ENCODE measurements at regions not wholly inside any gene's neighbourhood (a gene's known extent, or its start where the extent isn't known, plus 50 kb on each side); places are given as distances from the start of the nearest gene placed in this dataset.
"Not testable (repeated sequence)": the region's sequence is repeated elsewhere in the genome, so short reads cannot be mapped to it uniquely, and the experiment has no call there.

DNA sequence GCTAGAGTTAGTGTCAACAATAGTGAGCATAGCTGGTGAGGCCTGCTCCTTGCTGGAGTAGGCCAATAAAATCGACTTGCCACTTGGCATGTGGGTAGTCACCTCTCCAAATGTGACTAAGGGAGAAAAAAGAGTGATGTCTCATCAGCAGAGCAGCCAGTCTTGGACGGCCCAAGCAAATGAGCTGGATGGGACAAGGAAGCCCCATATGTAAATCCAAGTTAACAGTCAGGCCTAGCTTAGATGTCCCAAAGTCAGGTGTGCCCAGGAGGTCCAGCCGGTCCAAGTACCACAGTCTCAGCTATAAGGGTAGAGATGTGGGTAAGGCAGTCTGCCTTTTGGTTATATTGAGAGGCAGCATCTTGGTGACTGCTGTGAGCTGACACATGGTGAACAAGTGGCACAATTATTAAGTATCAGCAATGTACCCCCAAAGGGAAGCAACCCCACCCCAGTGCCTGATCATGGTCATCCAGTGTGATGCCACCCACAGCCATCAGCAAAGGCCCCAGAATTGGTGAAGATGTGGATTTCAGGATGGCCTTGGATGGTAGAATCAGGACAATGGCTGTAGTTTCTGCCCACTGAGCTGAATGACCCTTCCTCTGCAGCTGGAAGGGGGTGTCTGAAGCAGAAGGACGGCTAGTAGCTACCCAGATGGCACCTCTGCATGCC is 83.4 kb downstream of the TNFRSF13B start:
- DNase-seq (ENCODE audit: low spot score), result no peak

DNA sequence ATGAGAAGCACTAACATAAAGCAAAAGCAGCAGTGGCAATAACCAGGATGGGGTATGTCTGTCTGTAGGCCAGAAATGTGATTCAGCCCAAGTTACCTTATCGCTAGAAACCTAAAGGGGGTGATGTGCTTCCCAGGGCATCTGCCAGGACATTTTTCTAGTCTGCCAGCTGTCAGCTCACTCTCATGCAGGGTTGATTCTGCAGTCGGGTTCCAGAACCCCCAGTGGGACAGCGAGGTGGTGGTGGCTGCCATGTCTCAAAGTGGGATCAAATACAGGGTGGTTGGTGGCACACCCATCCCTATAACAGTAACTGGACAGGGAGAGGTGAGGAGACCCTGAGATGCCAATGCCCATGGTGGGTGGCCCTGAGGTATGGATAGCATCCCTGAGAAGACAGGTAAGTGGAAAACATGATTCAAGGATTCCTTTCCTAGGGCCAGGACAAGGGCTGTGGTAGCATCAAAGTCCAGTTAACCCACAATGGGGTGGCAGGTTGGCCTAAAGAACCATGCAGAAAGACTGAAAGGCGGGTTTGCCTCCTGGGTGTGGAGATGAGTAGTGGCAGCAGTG is 84.3 kb downstream of the TNFRSF13B start:
- DNase-seq (ENCODE audit: low spot score), result no peak

DNA sequence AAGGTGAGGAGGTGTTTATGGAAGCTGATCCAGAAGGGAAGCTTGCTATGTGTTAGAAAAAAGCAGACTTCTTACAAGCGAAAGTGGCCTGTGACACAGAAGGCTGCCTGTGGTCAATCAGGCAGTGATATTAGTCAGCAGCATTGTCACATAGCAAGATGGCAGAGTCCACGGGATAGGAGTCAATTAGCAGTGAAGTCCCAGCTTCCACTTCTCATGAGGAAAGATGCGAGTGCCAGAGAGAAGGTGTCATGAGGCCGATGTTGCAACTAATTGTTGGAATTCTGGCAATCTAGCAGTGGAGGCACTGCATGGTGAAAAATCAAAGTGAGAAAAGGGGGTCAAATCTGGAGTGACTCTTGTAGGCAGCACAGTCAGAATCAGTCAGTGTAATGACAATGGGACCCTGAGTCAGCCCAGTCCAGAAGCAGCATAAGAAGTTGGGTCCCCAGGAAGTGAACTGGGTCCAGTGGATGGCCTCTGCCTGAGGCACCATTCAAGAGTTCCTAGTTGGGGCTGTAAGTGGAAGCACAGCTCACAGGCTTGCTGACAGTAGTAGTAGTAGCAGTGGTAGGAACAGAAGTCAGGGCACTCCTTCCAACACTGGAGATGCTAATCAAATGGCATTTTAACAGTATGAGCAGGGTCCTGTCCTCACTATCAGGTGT is 85.1 kb downstream of the TNFRSF13B start:
- DNase-seq (ENCODE audit: low spot score), result no peak

DNA sequence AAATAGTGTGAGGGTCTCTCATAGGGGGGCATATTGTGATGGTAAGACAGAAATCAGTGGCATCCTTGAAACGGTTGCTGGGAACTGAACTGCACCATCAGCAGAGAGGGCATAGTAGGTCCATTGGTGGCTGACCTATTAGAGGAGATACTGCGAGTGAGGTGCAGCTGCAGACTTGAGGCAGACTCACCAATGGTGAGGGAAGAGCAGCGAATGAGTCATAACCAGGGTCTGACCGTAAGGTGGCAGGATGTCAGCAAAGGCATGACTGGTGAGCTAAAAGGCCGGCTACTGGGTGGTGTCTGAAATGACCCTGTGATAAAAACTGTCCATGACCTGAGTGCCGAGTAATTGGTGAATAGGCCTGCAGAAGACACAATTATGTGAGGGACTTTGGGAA is 86.7 kb downstream of the TNFRSF13B start:
- not testable (repeated sequence) for DNase-seq (ENCODE audit: low spot score)

DNA sequence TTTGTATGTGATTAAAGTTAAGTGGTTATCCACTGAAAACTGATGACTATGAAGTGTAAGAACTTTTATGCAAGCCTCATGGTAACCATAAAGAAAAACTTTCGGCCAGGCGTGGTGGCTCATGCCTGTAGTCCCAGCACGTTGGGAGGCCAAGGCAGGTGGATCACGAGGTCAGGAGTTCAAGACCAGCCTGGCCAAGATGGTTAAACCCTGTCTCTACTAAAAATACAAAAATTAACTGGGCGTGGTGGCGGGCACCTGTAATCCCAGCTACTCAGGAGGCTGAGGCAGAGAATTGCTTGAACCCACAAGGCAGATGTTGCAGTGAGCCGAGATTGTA is 89.0 kb downstream of the TNFRSF13B start:
- DNase-seq (ENCODE audit: low spot score), result not testable (repeated sequence)

DNA sequence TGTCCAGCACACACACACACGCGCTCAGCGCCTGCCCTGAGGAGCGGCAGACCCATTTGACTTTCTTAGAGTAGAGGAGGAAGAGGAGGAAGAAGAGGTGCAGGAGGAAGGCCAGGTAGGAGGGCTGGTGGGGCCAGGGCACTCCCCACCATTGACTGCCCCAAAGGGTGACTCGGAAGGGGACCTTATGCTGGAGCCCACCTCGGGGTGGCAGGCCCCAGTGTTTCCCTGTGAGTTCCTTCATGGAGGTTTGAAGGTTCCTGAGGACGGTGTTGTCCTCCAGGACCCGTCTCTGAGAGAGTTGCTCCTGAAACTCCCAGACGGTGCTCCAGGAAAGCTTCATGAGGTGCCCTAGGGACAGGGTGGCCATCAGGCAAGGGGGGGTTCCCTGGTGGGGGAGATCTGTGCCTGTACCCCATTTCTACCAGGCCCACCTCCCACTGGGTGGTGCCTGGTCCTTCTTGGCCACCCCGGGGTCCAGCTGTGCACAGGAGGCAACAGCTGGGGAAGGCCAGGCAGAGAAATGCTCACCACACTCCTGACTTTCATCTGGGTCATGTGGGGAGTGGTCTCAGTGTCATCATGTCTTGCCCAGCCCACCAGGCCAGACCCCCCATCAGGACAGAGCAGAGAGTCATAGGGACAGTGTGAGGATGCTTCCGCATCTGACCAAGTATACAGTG is 89.5 kb downstream of the TNFRSF13B start:
- no peak for DNase-seq (ENCODE audit: low spot score)

DNA sequence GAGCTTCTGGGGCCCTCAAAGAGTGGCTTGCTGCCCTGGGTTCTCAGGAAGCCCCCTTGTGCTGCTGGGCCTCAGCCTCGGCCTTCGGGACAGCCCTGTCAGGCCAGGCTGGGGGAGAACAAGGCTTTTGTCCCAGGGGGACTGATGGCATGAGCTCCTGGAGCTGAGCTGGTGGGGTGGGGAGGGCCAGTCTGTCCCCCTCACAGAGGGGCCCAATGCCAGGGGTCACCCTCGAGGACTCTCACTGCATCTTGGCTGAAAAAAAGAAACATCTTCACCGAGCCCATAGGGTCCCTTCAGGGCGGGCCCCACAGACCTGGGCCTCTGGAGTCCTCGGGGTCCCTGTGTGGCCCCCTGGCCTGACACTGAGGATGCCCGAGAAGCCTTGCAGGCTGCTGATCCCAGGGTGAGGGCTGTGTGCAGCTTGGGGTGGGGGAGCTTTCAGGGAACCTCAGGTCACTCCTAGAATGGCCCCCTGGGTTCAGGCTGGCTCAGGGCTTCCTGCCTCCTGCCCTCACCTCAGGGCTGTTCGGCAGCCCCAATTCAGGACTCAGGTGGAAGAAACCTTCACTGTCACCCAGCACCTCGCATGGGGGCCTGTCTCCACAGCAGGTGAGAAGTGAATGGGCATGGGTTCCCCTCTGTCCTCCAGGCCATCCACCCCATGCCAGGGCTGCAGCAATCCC is 90.5 kb downstream of the TNFRSF13B start:
- no peak for DNase-seq (ENCODE audit: low spot score)

DNA sequence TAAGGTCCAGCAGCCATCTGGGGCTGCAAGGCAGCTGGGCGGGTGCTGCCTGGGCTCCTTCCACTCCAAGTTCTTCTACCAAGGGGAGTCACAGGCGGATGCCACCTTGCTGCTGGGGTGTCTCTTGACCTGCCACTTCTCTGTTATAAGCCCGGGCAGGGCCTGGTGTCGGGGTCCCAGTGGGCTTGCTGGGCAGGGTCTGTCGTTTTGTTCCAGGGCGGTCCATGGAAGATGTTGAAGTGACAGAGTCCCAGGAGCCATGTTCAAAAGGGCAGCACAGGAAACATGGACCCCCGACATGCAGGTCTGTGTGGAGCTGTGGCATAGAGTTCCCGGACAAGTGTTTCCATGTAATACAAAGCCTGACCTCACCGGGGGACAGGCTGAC is 91.1 kb downstream of the TNFRSF13B start:
- no peak for DNase-seq (ENCODE audit: low spot score)

DNA sequence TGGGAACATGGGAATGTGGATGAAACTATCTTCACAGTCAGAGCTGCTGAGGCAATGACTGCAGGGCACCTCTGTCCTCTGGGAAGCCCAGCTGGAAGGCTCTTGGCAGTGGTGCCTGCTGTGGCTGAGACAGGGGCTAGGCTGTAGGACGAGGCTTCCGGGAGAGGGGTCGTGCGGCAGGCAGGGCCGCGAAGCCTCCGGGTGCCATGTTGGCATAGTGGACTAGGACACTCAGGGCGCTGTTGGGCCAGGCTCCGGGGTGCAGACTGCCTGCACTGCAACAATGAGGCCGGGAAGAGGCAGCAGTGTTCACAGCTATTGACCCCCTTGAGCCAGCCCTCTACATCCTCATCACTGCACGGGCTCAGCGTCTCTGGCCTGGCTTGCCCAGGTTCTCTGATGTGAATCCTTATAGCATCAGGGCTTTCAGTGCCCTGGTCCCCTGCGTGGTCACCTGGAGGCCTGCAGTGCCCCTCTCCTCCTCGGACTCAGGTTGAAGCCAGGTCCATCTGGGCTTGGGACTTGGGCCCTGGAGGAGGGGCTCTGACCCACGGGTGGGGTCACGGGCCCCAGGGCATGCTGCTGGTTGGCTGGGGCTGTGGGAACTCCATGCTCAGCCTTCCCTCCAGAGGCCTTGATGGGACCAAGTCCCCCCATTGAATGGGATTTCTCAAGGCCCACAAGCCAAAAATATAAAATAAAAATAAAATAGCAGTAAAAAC is 91.6 kb downstream of the TNFRSF13B start:
- DNase-seq (ENCODE audit: low spot score), result no peak

DNA sequence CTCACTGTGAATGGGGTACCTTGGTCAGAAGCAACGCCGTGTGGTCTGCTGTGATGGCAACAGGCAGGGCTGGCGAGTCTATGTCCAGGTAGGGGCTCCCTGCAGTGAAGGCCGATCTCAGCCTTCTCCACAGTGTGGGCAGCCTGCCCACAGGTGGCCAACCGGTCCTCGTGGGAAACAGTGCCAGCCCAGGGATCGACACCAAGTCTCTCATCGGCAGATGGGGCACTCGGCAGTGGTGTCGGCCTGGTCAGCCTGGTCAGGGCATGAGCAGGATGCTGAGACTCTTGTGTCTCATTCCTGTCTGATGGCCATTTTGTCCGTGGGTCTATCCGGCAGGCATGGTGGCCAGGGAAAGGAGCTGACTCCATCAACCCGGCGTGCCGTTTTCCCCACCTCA is 92.2 kb downstream of the TNFRSF13B start:
- no peak for DNase-seq (ENCODE audit: low spot score)

DNA sequence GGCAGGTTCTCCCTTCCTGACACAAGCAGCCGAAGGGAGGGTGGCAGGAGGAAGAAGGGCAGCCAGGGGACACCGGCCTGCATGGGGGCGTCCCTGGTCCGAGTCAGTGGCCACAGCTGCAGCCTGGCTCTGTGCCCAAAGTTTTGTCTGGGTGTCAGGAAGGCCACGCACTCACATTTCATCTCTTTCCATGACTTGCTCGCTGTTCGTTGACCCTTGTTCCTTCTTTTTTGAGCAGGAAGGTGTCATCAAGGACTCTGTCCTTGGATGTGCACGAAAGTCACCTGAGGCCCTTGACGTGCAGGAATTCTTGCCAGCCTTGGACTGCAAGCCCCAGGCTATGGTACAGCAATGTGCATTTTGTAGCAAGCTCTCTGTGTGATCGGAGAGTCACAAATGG is 93.3 kb downstream of the TNFRSF13B start:
- DNase-seq (ENCODE audit: low spot score), result no peak

DNA sequence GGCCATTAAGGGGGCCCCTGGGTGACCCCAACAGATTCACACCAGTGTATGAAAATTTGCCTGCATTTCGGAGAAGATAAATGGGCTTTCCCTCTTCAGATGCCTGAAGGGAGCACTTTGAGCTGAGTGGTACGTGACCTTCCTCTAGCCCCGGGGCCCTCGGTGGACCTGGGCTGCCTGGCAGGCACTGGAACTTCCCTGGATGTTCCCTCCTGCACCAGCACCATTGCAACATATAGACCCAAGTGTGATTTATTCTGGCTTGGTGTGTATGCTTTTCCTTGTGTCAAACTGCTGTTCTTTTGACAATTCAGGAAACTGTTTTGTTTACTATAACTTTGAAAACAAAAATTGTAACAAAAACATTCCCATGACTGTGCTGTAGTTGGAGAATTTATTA is 93.8 kb downstream of the TNFRSF13B start:
- no peak for DNase-seq (ENCODE audit: low spot score)

DNA sequence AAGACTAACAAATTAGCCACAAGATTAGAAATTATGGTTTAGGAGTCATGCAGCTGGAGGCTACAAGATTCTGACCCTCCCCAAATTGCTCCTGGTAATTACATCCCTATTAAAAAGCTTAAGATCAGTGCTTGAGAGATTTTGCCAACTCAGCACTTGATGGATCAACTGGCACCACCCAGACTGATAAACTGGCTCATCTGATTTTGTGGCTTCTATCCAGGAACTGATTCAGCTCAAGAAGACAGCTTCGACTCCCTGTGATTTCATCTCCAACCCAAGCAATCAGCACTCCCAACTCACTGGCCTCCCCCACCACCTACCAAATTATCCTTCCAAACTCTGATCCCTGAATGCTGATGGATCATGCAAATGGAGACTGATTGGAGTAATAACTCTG is 94.8 kb downstream of the TNFRSF13B start:
- DNase-seq (ENCODE audit: low spot score), result no peak

DNA sequence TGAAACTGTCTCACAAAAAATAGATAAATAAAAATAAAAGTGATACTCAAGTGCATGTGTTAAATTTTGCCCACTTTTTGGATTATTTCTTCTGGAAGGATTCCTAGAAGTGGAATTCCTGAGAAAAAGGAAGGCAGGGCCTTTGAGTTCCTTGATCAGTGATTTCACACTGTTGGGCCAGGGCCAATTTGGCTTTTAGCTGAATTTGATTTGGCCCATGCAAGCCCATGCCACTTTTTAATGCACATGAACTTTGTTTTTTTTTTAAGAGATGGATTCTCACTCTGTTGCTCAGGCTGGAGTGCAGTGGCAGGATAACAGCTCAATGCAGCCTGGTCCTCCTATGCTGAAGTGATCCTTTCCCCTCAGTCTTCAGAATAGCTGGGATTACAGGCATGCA is 96.3 kb downstream of the TNFRSF13B start:
- DNase-seq (ENCODE audit: low spot score), result no peak

DNA sequence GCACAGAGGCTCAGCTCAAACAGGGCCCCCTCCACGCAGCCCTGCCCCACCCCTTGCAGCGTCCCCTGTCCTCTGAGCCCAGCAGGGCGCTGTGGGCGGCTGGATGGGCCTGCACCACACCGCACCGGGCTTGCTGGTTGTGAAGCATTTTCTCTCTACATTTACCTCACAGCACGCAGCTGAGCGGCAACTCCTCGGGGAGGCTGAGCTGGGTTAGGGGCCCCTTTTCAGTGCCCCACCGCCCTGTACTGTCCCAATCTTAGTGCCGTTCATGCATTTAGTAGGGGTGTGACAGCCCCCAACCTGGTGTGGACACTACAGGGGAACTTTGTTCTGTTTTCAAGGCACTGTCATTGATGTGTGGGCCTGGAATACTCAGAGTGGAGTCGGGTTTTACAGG is 97.7 kb downstream of the TNFRSF13B start:
- DNase-seq (ENCODE audit: low spot score), result not testable (repeated sequence)

DNA sequence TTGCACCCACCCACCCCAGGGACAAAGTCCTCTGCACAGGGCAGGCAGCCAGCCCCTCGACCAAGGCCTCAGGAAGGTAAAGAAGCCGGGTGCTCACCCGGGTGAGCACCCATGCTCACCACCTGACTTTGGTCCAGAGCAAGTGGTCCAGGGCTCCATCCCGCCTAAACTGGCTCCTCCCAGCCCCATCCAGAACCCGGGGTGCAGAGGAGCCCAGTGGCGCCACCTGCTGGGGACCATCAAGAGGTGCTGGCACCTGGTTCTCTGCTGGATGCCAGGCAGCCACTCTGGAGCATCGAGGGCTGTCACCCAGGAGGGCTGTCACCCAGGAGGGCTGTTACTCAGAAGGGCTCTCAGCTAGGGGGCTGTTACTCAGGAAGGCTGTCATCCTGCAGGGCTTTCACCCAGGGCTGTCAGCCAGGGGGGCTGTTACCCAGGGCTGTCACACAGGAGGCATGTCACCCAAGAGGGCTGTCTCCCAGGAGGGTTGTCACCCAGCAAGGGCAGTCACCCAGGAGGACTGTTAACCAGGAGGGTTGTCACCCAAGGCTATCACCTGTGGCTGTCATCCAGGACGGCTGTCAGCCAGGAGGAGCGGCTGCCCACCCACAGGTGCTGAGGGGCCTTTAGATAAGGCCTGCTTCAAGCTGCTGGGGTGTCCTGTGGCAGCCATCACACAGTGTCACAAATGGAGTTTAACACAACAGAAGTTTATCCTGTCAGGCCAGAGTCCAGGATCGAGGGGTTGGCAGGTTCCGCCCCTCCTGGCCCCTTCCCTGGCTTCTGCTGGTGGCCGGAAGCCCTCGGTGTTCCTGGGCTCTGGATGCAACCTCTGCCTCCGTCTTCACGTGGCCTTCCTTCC is 98.5 kb downstream of the TNFRSF13B start:
- peak; percentile 33 for DNase-seq (ENCODE audit: low spot score)

DNA sequence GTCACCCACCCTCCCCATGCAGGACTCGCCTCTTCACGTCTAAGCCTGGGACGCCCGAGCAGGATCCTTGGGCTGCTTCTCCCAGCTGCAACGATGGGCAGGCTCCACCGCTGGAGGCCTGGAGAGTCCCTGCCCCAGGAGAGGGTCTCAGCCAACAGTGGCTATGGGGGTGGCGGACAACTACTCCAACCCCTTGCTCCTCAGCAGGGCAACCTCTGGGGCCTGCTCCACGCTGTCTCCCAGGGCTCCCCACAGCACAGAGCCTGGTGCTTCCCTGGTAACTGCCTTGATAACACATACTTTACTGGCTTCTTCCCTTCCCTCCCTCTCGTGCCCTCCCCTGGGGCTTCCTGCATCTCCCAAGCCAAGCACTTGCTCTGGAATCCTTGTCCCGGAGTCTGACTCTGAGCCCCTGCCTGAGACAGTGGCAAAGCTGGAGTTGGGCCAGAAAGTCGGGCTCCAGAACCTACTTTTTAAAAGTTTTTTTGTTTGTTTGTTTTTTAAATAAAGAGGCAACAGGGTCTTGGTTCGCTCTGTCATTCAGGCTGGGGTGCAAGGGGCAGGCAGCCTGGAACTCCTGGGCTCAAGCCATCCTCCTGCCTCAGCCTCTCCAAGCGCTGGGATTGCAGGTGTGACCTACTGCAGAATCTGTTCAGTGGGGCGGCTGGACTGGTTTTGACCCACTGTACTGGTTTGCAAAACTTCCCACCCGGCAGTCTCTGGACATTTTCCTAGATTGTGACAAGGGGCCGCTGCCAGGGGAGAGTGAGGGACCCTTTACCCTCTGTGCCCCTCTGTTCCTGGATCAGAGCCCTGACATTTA is 99.4 kb downstream of the TNFRSF13B start:
- DNase-seq (ENCODE audit: low spot score), result no peak

DNA sequence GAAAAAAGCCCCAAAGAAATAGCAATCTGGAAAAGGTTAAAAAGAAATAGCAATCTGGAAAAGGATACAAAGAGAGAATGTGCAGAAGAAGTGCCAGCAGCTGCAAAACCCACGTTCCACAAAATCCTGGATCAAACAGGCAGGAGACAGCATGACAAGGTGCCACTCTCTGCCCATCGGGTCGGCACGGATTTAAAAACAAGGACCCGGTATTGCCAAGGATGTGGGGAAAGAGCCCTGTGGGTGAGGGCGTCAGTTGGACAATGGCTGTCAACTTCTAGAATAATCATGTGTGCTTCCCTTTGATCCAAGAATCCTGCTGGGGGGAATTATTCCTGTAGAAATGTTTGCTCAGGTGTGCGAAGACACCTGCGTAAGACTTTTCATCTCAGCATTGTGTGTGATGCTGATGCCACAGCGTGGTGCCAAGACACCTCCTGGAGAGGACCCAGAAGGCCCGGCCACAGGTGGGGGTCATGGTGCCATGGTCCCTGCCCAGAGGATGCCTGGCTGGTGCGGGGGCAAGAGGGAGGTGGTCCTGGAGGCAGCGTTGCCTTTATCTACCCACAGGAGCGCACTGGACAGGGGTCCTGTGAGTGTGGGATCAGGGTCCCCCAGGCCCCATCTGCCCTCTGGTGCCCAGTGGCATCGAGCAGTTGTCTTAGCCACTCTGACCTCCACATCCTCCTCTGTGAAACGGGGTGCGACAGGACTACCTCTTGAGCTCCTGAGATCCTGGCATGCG is 100.3 kb downstream of the TNFRSF13B start:
- DNase-seq (ENCODE audit: low spot score), result not testable (repeated sequence)
